Gastrocnemius medialis (tissue), 4 donors: ENCODE measurements at regions not wholly inside any gene's neighbourhood (a gene's known extent, or its start where the extent isn't known, plus 50 kb on each side); places are given as distances from the start of the nearest gene placed in this dataset.

Experiments used
- POLR2A ChIP-seq, 2 donors: fragments of 450-650 bp; IDR thresholded peaks; one replicate each; pipeline ENCODE4 v1.6.1; 2017; ENCODE audit warnings: antibody characterized with exemption in 2 of 2, mild to moderate bottlenecking in 2 of 2, moderate library complexity in 2 of 2
- TF ChIP-seq, protein P1 (sequence below), 5 experiments: fragments of 450-650 bp in 3 of 5; fragments of 200-600 bp in 2 of 5; sonication (generic) in 2 of 5; IDR thresholded peaks in 4 of 5; conservative IDR thresholded peaks in 1 of 5; 1 replicate in 4 of 5; 2 replicates in 1 of 5; pipeline ENCODE4 v1.5.1; 2016 to 2019; ENCODE audit warnings: antibody characterized with exemption in 5 of 5, mild to moderate bottlenecking in 3 of 5, moderate library complexity in 3 of 5

DNA sequence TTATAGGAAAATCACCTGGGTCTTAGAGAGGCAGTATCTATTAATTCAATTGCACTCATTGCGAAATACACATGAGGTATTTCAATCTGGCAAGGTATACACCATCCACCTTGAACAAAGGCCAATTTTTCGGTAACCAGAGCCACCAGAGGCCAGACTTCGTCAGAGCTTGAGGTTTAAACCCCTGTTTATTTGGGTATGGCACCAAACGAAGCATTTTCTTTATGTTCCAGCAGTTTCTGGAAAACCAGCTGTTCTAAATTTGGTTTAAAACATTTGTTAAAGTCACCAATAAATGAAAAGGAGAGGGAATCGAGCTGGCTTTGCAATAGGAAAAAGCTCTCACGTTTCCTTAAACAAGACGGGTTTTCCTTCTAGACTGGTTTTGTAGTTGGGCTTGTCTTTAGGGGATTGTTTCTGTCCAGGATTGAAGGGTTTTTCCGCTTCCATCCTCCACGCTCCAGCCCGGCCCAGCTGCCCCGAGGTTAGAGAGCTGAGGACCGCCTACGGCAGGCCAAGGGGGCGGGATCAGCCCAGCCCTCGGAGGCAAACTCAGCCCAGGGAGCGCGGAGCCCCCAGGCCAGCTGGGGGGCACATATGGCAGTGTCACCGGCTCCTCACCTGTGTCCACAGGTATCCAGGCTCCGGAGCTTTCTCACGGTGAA, 539.4 kb upstream of the MGMT start:
- TF ChIP-seq POLR2A (IDR thresholded peaks at IDR 0.05), result no peak
- TF ChIP-seq, protein P1, sequence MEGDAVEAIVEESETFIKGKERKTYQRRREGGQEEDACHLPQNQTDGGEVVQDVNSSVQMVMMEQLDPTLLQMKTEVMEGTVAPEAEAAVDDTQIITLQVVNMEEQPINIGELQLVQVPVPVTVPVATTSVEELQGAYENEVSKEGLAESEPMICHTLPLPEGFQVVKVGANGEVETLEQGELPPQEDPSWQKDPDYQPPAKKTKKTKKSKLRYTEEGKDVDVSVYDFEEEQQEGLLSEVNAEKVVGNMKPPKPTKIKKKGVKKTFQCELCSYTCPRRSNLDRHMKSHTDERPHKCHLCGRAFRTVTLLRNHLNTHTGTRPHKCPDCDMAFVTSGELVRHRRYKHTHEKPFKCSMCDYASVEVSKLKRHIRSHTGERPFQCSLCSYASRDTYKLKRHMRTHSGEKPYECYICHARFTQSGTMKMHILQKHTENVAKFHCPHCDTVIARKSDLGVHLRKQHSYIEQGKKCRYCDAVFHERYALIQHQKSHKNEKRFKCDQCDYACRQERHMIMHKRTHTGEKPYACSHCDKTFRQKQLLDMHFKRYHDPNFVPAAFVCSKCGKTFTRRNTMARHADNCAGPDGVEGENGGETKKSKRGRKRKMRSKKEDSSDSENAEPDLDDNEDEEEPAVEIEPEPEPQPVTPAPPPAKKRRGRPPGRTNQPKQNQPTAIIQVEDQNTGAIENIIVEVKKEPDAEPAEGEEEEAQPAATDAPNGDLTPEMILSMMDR (IDR thresholded peaks at IDR 0.05 in 4 of 5, conservative IDR thresholded peaks at IDR 0.05 in 1 of 5), result no peak
